GM12878 (cell line): ENCODE measurements at regions not wholly inside any gene's neighbourhood (a gene's known extent, or its start where the extent isn't known, plus 50 kb on each side); places are given as distances from the start of the nearest gene placed in this dataset.

Experiments used
- ATAC-seq: fragments of 200-7000 bp; cut with Tn5 transposase; 3 replicates; pipeline ENCODE4 v1.9.1; 2020; ENCODE audit warnings: mild to moderate bottlenecking, moderate library complexity
- BruUV-seq: library from RNA; stranded (reverse); fragments of 400-500 nt; replicated peaks from 2 replicates; lab custom pipeline; 2021; lab: Mats Ljungman, UMichigan
- CTCF ChIA-PET: fragments of 300-600 bp; sonication (Branson Sonifier 250); formaldehyde crosslinking; extraction: SDS; loops from one replicate; lab custom pipeline; 2021; ENCODE audit warnings: inconsistent platforms; lab: Yijun Ruan, JAX
- POLR2A ChIA-PET: fragments of 350-600 bp; formaldehyde crosslinking; extraction: SDS; loops from one replicate; lab custom pipeline; 2021; ENCODE audit warnings: inconsistent platforms; lab: Charles Lee
- RAD21 ChIA-PET: fragments of 300-600 bp; sonication (Branson Sonifier 250); formaldehyde crosslinking; loops from one replicate; lab custom pipeline; 2023; ENCODE audit warnings: antibody characterized with exemption; ENCODE audit not compliant: unreplicated experiment; lab: Charles Lee
- SMC1A ChIA-PET: fragments of 300-600 bp; sonication (Branson Sonifier 250); formaldehyde crosslinking; loops from one replicate; lab custom pipeline; 2023; ENCODE audit not compliant: unreplicated experiment, uncharacterized antibody; lab: Charles Lee
- DNase-seq: peaks from one replicate; pipeline ENCODE4 v3.0.0-alpha.2; 2011; ENCODE audit warnings: low read depth, low spot score
- FAIRE-seq: peaks from 3 replicates; lab custom pipeline; 2011; peaks lifted over from hg19 to GRCh38; lab: Jason Lieb, UNC
- H2AFZ ChIP-seq: 2 replicates; pipeline ENCODE4 v1.6.0; 2011; ENCODE audit warnings: low read depth, low read length, control low read depth; ENCODE audit not compliant: control insufficient read depth
- H3K27ac ChIP-seq: 2 replicates; pipeline ENCODE4 v1.5.1; 2011; ENCODE audit warnings: control low read depth; ENCODE audit not compliant: control insufficient read depth, insufficient read depth
- H3K27me3 ChIP-seq, 2 experiments: replicated peaks in 1 of 2; 2 replicates each; pipeline versions ENCODE4 v1.6.0 to v1.6.1; 2011; ENCODE audit warnings: low read length in 1 of 2; ENCODE audit not compliant: control insufficient read depth in 2 of 2, insufficient read depth in 2 of 2
- H3K36me3 ChIP-seq, 2 experiments: 2 replicates each; pipeline ENCODE4 v1.5.1; 2011; ENCODE audit warnings: low read length in 1 of 2; ENCODE audit not compliant: control insufficient read depth in 2 of 2, insufficient read depth in 2 of 2
- H3K4me1 ChIP-seq: 2 replicates; pipeline ENCODE4 v1.6.1; 2011; ENCODE audit warnings: mild to moderate bottlenecking, low read length, moderate library complexity, mixed read lengths; ENCODE audit not compliant: control insufficient read depth, insufficient read depth
- H3K4me2 ChIP-seq: 2 replicates; pipeline ENCODE4 v1.6.0; 2011; ENCODE audit warnings: control low read depth; ENCODE audit not compliant: control insufficient read depth, insufficient read depth
- H3K4me3 ChIP-seq: fragments of 200-600 bp; sonication (generic); 2 replicates; pipeline ENCODE4 v1.5.1; 2016
- H3K79me2 ChIP-seq: 2 replicates; pipeline ENCODE4 v1.6.0; 2011; ENCODE audit warnings: low read length; ENCODE audit not compliant: control insufficient read depth, insufficient read depth
- H3K9ac ChIP-seq: 2 replicates; pipeline ENCODE4 v1.8.0; 2011; ENCODE audit warnings: low read length, control low read depth, mixed read lengths; ENCODE audit not compliant: control insufficient read depth, insufficient read depth
- H3K9me3 ChIP-seq: replicated peaks from 3 replicates; pipeline ENCODE4 v1.5.1; 2011; ENCODE audit warnings: mild to moderate bottlenecking, low read length; ENCODE audit not compliant: control insufficient read depth, insufficient read depth
- H4K20me1 ChIP-seq: 2 replicates; pipeline ENCODE4 v1.6.0; 2011; ENCODE audit not compliant: control insufficient read depth, insufficient read depth
- GABPA ChIP-seq: IDR thresholded peaks from 2 replicates; pipeline ENCODE4 v1.6.1; 2014; ENCODE audit warnings: antibody characterized with exemption, low read depth, mild to moderate bottlenecking, inconsistent platforms
- IRF3 ChIP-seq: fragments of 450-650 bp; IDR thresholded peaks from 2 replicates; pipeline ENCODE4 v1.6.1; 2014; ENCODE audit warnings: mild to moderate bottlenecking
- NKRF ChIP-seq: fragments of 450-650 bp; conservative IDR thresholded peaks from 2 replicates; pipeline ENCODE4 v1.6.1; 2017; ENCODE audit warnings: mild to moderate bottlenecking, moderate library complexity
- STAT3 ChIP-seq: IDR thresholded peaks from 2 replicates; pipeline ENCODE4 v1.6.1; 2011; ENCODE audit warnings: low read depth, low read length, improper control_type of control experiment
- ZNF24 ChIP-seq: fragments of 450-650 bp; IDR thresholded peaks from 2 replicates; pipeline ENCODE4 v1.6.1; 2017; ENCODE audit warnings: antibody characterized with exemption, mild to moderate bottlenecking
- ZNF274 ChIP-seq: IDR thresholded peaks from one replicate; pipeline ENCODE4 v1.8.0; 2011; ENCODE audit not compliant: insufficient read length, insufficient read depth
- WGBS: methylation state at CpG from one replicate; pipeline ENCODE4 v1.1.6; 2016; ENCODE audit warnings: low lambda C conversion rate; ENCODE audit not compliant: insufficient replicate concordance, insufficient coverage; ENCODE audit errors: missing lambda C conversion rate; 5-methylcytosine and 5-hydroxymethylcytosine counted together
- in situ Hi-C: fragments of 300-500 bp; cut with MboI; formaldehyde crosslinking; loops from 9 replicates; pipeline ENCODE4 v1.14.3; 2018; ENCODE audit warnings: mixed read lengths
- intact Hi-C: fragments of 100-400 bp; cut with micrococcal nuclease; formaldehyde crosslinking; loops from one replicate; pipeline ENCODE4 v1.14.2; 2022; ENCODE audit not compliant: unreplicated experiment
- TF ChIP-seq, protein P1 (sequence below): IDR thresholded peaks from 2 replicates; pipeline ENCODE4 v1.6.1; 2012; ENCODE audit warnings: low read depth, low read length, improper control_type of control experiment

DNA sequence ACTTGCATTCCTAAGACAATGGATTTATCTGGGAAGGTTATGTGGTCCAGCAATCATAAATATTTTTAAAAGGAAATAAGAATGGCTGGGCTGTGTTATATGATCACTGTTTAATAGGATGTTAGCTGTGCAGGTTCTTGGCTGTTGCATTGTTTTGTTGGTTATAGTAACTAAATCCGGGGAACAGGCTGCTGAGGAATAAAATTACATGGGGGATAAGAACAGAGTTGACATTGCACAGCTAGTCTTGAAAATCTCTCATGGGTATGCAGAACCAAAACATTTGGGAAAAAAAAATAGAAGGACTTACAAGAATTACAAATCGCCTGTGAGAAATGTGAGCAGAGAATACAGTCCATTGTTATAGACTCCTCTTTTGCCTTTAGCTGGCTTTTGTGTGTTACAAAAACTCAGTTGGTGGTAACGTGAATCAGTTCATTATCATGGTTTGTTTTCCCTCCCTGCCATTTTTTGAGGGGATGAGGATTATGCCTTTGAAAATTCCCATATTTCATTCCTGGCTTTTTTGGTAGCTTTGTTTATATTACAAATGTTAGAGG lies 375.3 kb upstream of the DAB2 start:
- TF ChIP-seq GABPA, result no peak
- TF ChIP-seq IRF3, result no peak
- ChIA-PET POLR2A (no interaction called here), RAD21 (no interaction called here), CTCF (interaction anchor here (1.1 kb wide), 1 partner anchor 149 kb away, joined by 3 read pairs; no protein-coding TSS in a partner anchor), SMC1A (no interaction called here)
- no peaks in the 10 kb centered on the region for H3K4me1 ChIP-seq
- in situ Hi-C loops (no loop called here), intact Hi-C loops (no loop called here)
- 0% methylated on average over 3 of the region's 3 CpGs for WGBS
- H2AFZ ChIP-seq, result no peak overlapping the region
- FAIRE-seq, result no peak
- no peak overlapping the region for H3K27ac ChIP-seq
- H3K36me3 ChIP-seq, result no peaks in the 10 kb centered on the region
- no TSS peak for BruUV-seq
- H3K27me3 ChIP-seq, result no peaks in the 10 kb centered on the region
- ATAC-seq, result no peak
- H4K20me1 ChIP-seq, result no peaks in the 10 kb centered on the region
- no peaks in the 10 kb centered on the region for H3K9me3 ChIP-seq
- H3K4me2 ChIP-seq, result no peak overlapping the region
- no peaks in the 10 kb centered on the region for H3K79me2 ChIP-seq
- H3K4me3 ChIP-seq, result no peak overlapping the region
- DNase-seq, result no peak
- no peak overlapping the region for H3K9ac ChIP-seq

DNA sequence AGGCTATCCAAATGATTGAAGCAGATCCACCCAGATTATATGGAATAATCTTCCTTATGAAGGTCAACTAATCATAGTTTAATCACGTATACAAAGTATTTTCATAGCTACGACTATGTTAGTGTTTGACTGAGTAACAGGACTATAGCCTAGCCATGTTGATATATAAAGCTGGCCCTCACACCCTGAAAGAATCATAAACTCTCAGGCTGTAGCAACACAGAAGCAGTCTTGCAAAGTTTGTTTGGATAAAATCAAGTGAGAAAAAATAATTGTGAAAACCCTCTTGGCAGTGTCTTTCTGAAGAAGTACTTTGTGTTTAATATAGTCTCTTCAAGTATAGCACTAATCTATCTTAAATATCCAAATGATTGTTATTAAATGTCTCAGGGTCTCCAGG lies 374.5 kb upstream of the DAB2 start:
- intact Hi-C loops, result no loop called here
- H3K4me3 ChIP-seq, result no peak overlapping the region
- no peaks in the 10 kb centered on the region for H3K36me3 ChIP-seq
- RAD21 ChIA-PET, result no interaction called here
- H2AFZ ChIP-seq, result no peak overlapping the region
- TF ChIP-seq GABPA (no peak), NKRF (no peak), ZNF274 (no peak), ZNF24 (no peak), STAT3 (no peak)
- TF ChIP-seq, protein P1, sequence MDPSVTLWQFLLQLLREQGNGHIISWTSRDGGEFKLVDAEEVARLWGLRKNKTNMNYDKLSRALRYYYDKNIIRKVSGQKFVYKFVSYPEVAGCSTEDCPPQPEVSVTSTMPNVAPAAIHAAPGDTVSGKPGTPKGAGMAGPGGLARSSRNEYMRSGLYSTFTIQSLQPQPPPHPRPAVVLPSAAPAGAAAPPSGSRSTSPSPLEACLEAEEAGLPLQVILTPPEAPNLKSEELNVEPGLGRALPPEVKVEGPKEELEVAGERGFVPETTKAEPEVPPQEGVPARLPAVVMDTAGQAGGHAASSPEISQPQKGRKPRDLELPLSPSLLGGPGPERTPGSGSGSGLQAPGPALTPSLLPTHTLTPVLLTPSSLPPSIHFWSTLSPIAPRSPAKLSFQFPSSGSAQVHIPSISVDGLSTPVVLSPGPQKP, result no peak
- TF ChIP-seq, all 136 proteins: peak for 0
- no peak overlapping the region for H3K27ac ChIP-seq
- H3K9ac ChIP-seq, result no peak overlapping the region
- POLR2A ChIA-PET, result no interaction called here
- H3K4me1 ChIP-seq, result no peaks in the 10 kb centered on the region
- SMC1A ChIA-PET, result interaction anchor here (1.4 kb wide), 1 partner anchor 17 kb away, joined by 4 read pairs; no protein-coding TSS in a partner anchor
- WGBS, result 0% methylated on average over 2 of the region's 2 CpGs
- no peaks in the 10 kb centered on the region for H3K27me3 ChIP-seq
- DNase-seq, result no peak
- no peak overlapping the region for H3K4me2 ChIP-seq
- no peaks in the 10 kb centered on the region for H3K9me3 ChIP-seq
- FAIRE-seq, result no peak
- no TSS peak for BruUV-seq
- no peaks in the 10 kb centered on the region for H3K79me2 ChIP-seq
- CTCF ChIA-PET, result interaction anchor here (1.1 kb wide), 1 partner anchor 150 kb away, joined by 3 read pairs; no protein-coding TSS in a partner anchor
- in situ Hi-C loops, result no loop called here
- no peak for ATAC-seq
- no peaks in the 10 kb centered on the region for H4K20me1 ChIP-seq
